ENCODE measurements at regions not wholly inside any gene's neighbourhood (a gene's known extent, or its start where the extent isn't known, plus 50 kb on each side); places are given as distances from the start of the nearest gene placed in this dataset.

GRCh38 chr4:33160126-33160525 lies 2440.0 kb downstream of the PCDH7 start:
- TF ChIP-seq CTCF (IDR thresholded peaks at IDR 0.05; ENCODE audit: insufficient read depth, low read length, poor library complexity, severe bottlenecking), result no peak
- DNase-seq (ENCODE audit: extremely low read depth, insufficient read length), result no peak
- Histone ChIP-seq H3K4me3 (replicated peaks; ENCODE audit: low read depth, low read length) (no peak overlapping the region), H3K36me3 (ENCODE audit: control insufficient read depth, insufficient read depth, low read length) (no peaks in the 10 kb centered on the region), H3K27me3 (replicated peaks; ENCODE audit: control insufficient read depth, insufficient read depth, low read length) (no peaks in the 10 kb centered on the region)

GRCh38 chr4:33161202-33161601 lies 2441.0 kb downstream of the PCDH7 start:
- Histone ChIP-seq H3K4me3 (replicated peaks; ENCODE audit: low read depth, low read length) (no peak overlapping the region), H3K27me3 (replicated peaks; ENCODE audit: control insufficient read depth, insufficient read depth, low read length) (no peaks in the 10 kb centered on the region), H3K36me3 (ENCODE audit: control insufficient read depth, insufficient read depth, low read length) (no peaks in the 10 kb centered on the region)
- DNase-seq (ENCODE audit: extremely low read depth, insufficient read length), result no peak
- TF ChIP-seq CTCF (IDR thresholded peaks at IDR 0.05; ENCODE audit: insufficient read depth, low read length, poor library complexity, severe bottlenecking), result no peak

- DNase-seq (ENCODE audit: extremely low read depth, insufficient read length), result no peak
- H3K27me3 ChIP-seq (replicated peaks; ENCODE audit: control insufficient read depth, insufficient read depth, low read length), result no peaks in the 10 kb centered on the region
- no peak for TF ChIP-seq CTCF (IDR thresholded peaks at IDR 0.05; ENCODE audit: insufficient read depth, low read length, poor library complexity, severe bottlenecking)
- H3K4me3 ChIP-seq (replicated peaks; ENCODE audit: low read depth, low read length), result no peak overlapping the region
- no peaks in the 10 kb centered on the region for H3K36me3 ChIP-seq (ENCODE audit: control insufficient read depth, insufficient read depth, low read length)
These were observed 2442.0 kb downstream of the PCDH7 start for GRCh38 chr4:33162122-33162521.

GRCh38 chr4:33171873-33172525 lies 2451.8 kb downstream of the PCDH7 start:
- Histone ChIP-seq H3K36me3 (ENCODE audit: control insufficient read depth, insufficient read depth, low read length) (no peaks in the 10 kb centered on the region), H3K27me3 (replicated peaks; ENCODE audit: control insufficient read depth, insufficient read depth, low read length) (no peaks in the 10 kb centered on the region), H3K4me3 (replicated peaks; ENCODE audit: low read depth, low read length) (no peak overlapping the region)
- no peak for DNase-seq (ENCODE audit: extremely low read depth, insufficient read length)
- no peak for TF ChIP-seq CTCF (IDR thresholded peaks at IDR 0.05; ENCODE audit: insufficient read depth, low read length, poor library complexity, severe bottlenecking)

GRCh38 chr4:33176566-33176965 lies 2456.4 kb downstream of the PCDH7 start:
- Histone ChIP-seq H3K27me3 (replicated peaks; ENCODE audit: control insufficient read depth, insufficient read depth, low read length) (no peaks in the 10 kb centered on the region), H3K36me3 (ENCODE audit: control insufficient read depth, insufficient read depth, low read length) (no peaks in the 10 kb centered on the region), H3K4me3 (replicated peaks; ENCODE audit: low read depth, low read length) (no peak overlapping the region)
- DNase-seq (ENCODE audit: extremely low read depth, insufficient read length), result no peak
- TF ChIP-seq CTCF (IDR thresholded peaks at IDR 0.05; ENCODE audit: insufficient read depth, low read length, poor library complexity, severe bottlenecking), result no peak
